Kidney (tissue), 13 donors: ENCODE measurements at regions not wholly inside any gene's neighbourhood (a gene's known extent, or its start where the extent isn't known, plus 50 kb on each side); places are given as distances from the start of the nearest gene placed in this dataset.

ENCODE experiments used
- DNase-seq, 5 donors: peaks; one replicate each; pipeline ENCODE4 v3.0.0-alpha.2; 2013 to 2020
- FAIRE-seq: peaks from 2 replicates; lab custom pipeline; 2012; peaks lifted over from hg19 to GRCh38; lab: Jason Lieb, UNC
- H3K27ac ChIP-seq, 2 donors: one replicate each; pipeline ENCODE4 v1.7.0; 2013; ENCODE audit warnings: low read depth in 2 of 2, low read length in 2 of 2, inconsistent platforms in 1 of 2
- H3K27me3 ChIP-seq: one replicate; pipeline ENCODE4 v1.7.1; 2013; ENCODE audit warnings: low read length, inconsistent platforms; ENCODE audit not compliant: control insufficient read depth, insufficient read depth
- H3K36me3 ChIP-seq, 3 donors: one replicate each; pipeline versions ENCODE4 v1.7.0 to v1.7.1; 2013; ENCODE audit warnings: low read length in 3 of 3, control low read depth in 1 of 3, inconsistent platforms in 1 of 3; ENCODE audit not compliant: insufficient read depth in 3 of 3, control insufficient read depth in 2 of 3
- H3K4me1 ChIP-seq, 3 donors: one replicate each; pipeline versions ENCODE4 v1.7.0 to v1.7.1; 2013; ENCODE audit warnings: low read length in 3 of 3, inconsistent platforms in 1 of 3, low read depth in 1 of 3; ENCODE audit not compliant: control insufficient read depth in 2 of 3, insufficient read depth in 2 of 3
- H3K4me3 ChIP-seq, 3 donors: one replicate each; pipeline versions ENCODE4 v1.7.0 to v1.8.1; 2013; ENCODE audit warnings: low read length in 3 of 3, control low read depth in 1 of 3, inconsistent platforms in 1 of 3
- H3K9ac ChIP-seq, 3 donors: one replicate each; pipeline versions ENCODE4 v1.7.0 to v1.7.1; 2013; ENCODE audit warnings: low read length in 3 of 3, control low read depth in 1 of 3, inconsistent platforms in 1 of 3
- H3K9me3 ChIP-seq, 3 donors: one replicate each; pipeline versions ENCODE4 v1.7.0 to v1.7.1; 2013; ENCODE audit warnings: low read length in 3 of 3, control low read depth in 1 of 3, inconsistent platforms in 1 of 3; ENCODE audit not compliant: control insufficient read depth in 2 of 3, insufficient read depth in 1 of 3
- intact Hi-C: fragments of 100-400 bp; cut with DNase I; formaldehyde crosslinking; loops from one replicate; pipeline ENCODE4 v1.11.1; 2022
- TF ChIP-seq, protein P1 (sequence below): IDR thresholded peaks from 3 replicates; pipeline ENCODE4 v1.5.1; 2012; ENCODE audit warnings: mild to moderate bottlenecking, moderate library complexity, borderline replicate concordance; ENCODE audit not compliant: insufficient read depth; ENCODE audit errors: extremely low read depth
- donor health status: control.
- donor health status: control.
- donor health status: control.
- donor health status: control.
- donor health status: control.
- donor health status: DM: yes; HTN: yes; CAD: no.
- donor health status: Normal renal cell carcinoma (clear cell type).

GRCh38 chr17:15092261-15092660 lies 172.9 kb downstream of the PMP22 start:
- TF ChIP-seq, protein P1, sequence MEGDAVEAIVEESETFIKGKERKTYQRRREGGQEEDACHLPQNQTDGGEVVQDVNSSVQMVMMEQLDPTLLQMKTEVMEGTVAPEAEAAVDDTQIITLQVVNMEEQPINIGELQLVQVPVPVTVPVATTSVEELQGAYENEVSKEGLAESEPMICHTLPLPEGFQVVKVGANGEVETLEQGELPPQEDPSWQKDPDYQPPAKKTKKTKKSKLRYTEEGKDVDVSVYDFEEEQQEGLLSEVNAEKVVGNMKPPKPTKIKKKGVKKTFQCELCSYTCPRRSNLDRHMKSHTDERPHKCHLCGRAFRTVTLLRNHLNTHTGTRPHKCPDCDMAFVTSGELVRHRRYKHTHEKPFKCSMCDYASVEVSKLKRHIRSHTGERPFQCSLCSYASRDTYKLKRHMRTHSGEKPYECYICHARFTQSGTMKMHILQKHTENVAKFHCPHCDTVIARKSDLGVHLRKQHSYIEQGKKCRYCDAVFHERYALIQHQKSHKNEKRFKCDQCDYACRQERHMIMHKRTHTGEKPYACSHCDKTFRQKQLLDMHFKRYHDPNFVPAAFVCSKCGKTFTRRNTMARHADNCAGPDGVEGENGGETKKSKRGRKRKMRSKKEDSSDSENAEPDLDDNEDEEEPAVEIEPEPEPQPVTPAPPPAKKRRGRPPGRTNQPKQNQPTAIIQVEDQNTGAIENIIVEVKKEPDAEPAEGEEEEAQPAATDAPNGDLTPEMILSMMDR = no peak
- DNase-seq (no peak), FAIRE-seq (no peak)
- Histone ChIP-seq H3K4me1 (no peaks in the 10 kb centered on the region), H3K27me3 (no peaks in the 10 kb centered on the region), H3K36me3 (no peaks in the 10 kb centered on the region), H3K27ac (no peak overlapping the region), H3K9me3 (no peaks in the 10 kb centered on the region), H3K4me3 (no peak overlapping the region), H3K9ac (no peak overlapping the region)
- intact Hi-C loops = no loop called here

GRCh38 chr17:15091825-15092224 lies 173.3 kb downstream of the PMP22 start:
- no peaks in the 10 kb centered on the region for H3K9me3 ChIP-seq
- intact Hi-C loops = no loop called here
- no peak overlapping the region for H3K4me3 ChIP-seq
- H3K9ac ChIP-seq = no peak overlapping the region
- TF ChIP-seq, protein P1 = no peak
- H3K27me3 ChIP-seq = no peaks in the 10 kb centered on the region
- no peaks in the 10 kb centered on the region for H3K36me3 ChIP-seq
- H3K4me1 ChIP-seq = no peaks in the 10 kb centered on the region
- FAIRE-seq (no peak), DNase-seq (no peak)
- no peak overlapping the region for H3K27ac ChIP-seq

GRCh38 chr17:15090533-15090932 lies 174.6 kb downstream of the PMP22 start:
- DNase-seq (no peak), FAIRE-seq (no peak)

More at GRCh38 chr17:15090533-15090932, 174.6 kb downstream of the PMP22 start:
- no peaks in the 10 kb centered on the region for H3K36me3 ChIP-seq
- no peak overlapping the region for H3K27ac ChIP-seq
- no peaks in the 10 kb centered on the region for H3K4me1 ChIP-seq
- H3K9ac ChIP-seq = no peak overlapping the region
- TF ChIP-seq, protein P1 = no peak
- H3K27me3 ChIP-seq = no peaks in the 10 kb centered on the region
- no peak overlapping the region for H3K4me3 ChIP-seq
- H3K9me3 ChIP-seq = no peaks in the 10 kb centered on the region
- intact Hi-C loops = no loop called here
